GM23248 (cell line): ENCODE measurements at regions not wholly inside any gene's neighbourhood (a gene's known extent, or its start where the extent isn't known, plus 50 kb on each side); places are given as distances from the start of the nearest gene placed in this dataset.

Source experiments
- DNase-seq: peaks from one replicate; pipeline ENCODE4 v3.0.0-alpha.2; 2015
- H2AFZ ChIP-seq: fragments of 200-600 bp; sonication (generic); 2 replicates; pipeline ENCODE4 v1.6.1; 2016; ENCODE audit warnings: antibody characterized with exemption
- H3F3A ChIP-seq: fragments of 200-600 bp; sonication (generic); 2 replicates; pipeline ENCODE4 v1.6.1; 2016; ENCODE audit warnings: mild to moderate bottlenecking, antibody characterized with exemption, mixed run types; ENCODE audit not compliant: insufficient read depth
- H3K27ac ChIP-seq: fragments of 200-600 bp; sonication (generic); 2 replicates; pipeline ENCODE4 v1.5.1; 2016; ENCODE audit warnings: mild to moderate bottlenecking
- H3K27me3 ChIP-seq: fragments of 200-600 bp; sonication (generic); replicated peaks from 2 replicates; pipeline ENCODE4 v1.6.1; 2016; ENCODE audit warnings: mild to moderate bottlenecking; ENCODE audit not compliant: insufficient read depth
- H3K36me3 ChIP-seq: fragments of 200-600 bp; sonication (generic); 2 replicates; pipeline ENCODE4 v1.6.1; 2016; ENCODE audit warnings: low read depth, mild to moderate bottlenecking
- H3K4me1 ChIP-seq: fragments of 200-600 bp; sonication (generic); 2 replicates; pipeline ENCODE4 v1.6.1; 2016; ENCODE audit warnings: mild to moderate bottlenecking; ENCODE audit not compliant: insufficient read depth
- H3K4me2 ChIP-seq: fragments of 200-600 bp; sonication (generic); one replicate; pipeline ENCODE4 v1.6.1; 2016; ENCODE audit warnings: mild to moderate bottlenecking; ENCODE audit not compliant: unreplicated experiment
- H3K4me3 ChIP-seq: fragments of 200-600 bp; sonication (generic); 2 replicates; pipeline ENCODE4 v1.5.1; 2016; ENCODE audit warnings: mild to moderate bottlenecking
- H3K79me2 ChIP-seq: fragments of 200-600 bp; sonication (generic); 2 replicates; pipeline ENCODE4 v1.6.1; 2016; ENCODE audit warnings: mild to moderate bottlenecking; ENCODE audit not compliant: insufficient read depth
- H3K9ac ChIP-seq: fragments of 200-600 bp; sonication (generic); 2 replicates; pipeline ENCODE4 v1.6.1; 2016; ENCODE audit warnings: mild to moderate bottlenecking
- H3K9me2 ChIP-seq: fragments of 200-600 bp; sonication (generic); 2 replicates; pipeline ENCODE4 v1.6.1; 2016; ENCODE audit warnings: mixed run types, mild to moderate bottlenecking, moderate library complexity; ENCODE audit not compliant: insufficient read depth
- H3K9me3 ChIP-seq: fragments of 200-600 bp; sonication (generic); one replicate; pipeline ENCODE4 v1.6.1; 2017; ENCODE audit warnings: low read depth
- H4K20me1 ChIP-seq: fragments of 200-600 bp; sonication (generic); 2 replicates; pipeline ENCODE4 v1.6.0; 2016; ENCODE audit not compliant: insufficient read depth
- EZH2 ChIP-seq: fragments of 200-600 bp; sonication (generic); IDR thresholded peaks from 2 replicates; pipeline ENCODE4 v1.6.1; 2018; ENCODE audit warnings: antibody characterized with exemption, mild to moderate bottlenecking; ENCODE audit not compliant: insufficient read depth, poor library complexity, severe bottlenecking
- EZH2phosphoT487 ChIP-seq: fragments of 200-600 bp; sonication (generic); IDR thresholded peaks from 2 replicates; pipeline ENCODE4 v1.6.1; 2018; ENCODE audit warnings: antibody characterized with exemption, moderate library complexity, mild to moderate bottlenecking, low read depth; ENCODE audit not compliant: insufficient read depth
- WGBS, 2 experiments: methylation state at CpG; one replicate each; pipeline ENCODE4 v1.1.6; 2015 to 2017; ENCODE audit warnings: low lambda C conversion rate in 2 of 2, low coverage in 1 of 2; ENCODE audit errors: missing lambda C conversion rate in 2 of 2; 5-methylcytosine and 5-hydroxymethylcytosine counted together
- in situ Hi-C: fragments of 300-500 bp; cut with MboI; formaldehyde crosslinking; loops from 2 replicates; pipeline ENCODE4 v1.15.0; 2020

GRCh38 chr15:38073178-38073946 is 138.9 kb downstream of the TMCO5A start:
- Histone ChIP-seq H3K79me2 (no peaks in the 10 kb centered on the region), H3K9ac (peak overlapping the region; percentile 89), H3K4me3 (peak overlapping the region; percentile 73), H2AFZ (peak overlapping the region; percentile 95), H4K20me1 (no peaks in the 10 kb centered on the region), H3F3A (peaks cover 25% of the 10 kb centered on the region), H3K4me1 (peaks cover 34% of the 10 kb centered on the region), H3K36me3 (no peaks in the 10 kb centered on the region), H3K4me2 (peak overlapping the region; percentile 91), H3K9me2 (no peaks in the 10 kb centered on the region), H3K27me3 (no peaks in the 10 kb centered on the region), H3K27ac (peak overlapping the region; percentile 83), H3K9me3 (no peaks in the 10 kb centered on the region)
- WGBS, 2 experiments = 3% methylated on average over 19 of the region's 19 CpGs
- DNase-seq = peak; percentile 43
- in situ Hi-C loops = no loop called here
- TF ChIP-seq EZH2phosphoT487 = no peak
- no peak for TF ChIP-seq EZH2

GRCh38 chr15:38074029-38074428 is 139.6 kb downstream of the TMCO5A start:
- 65 to 70% methylated on average over 5 of the region's 5 CpGs for WGBS, 2 experiments
- TF ChIP-seq EZH2phosphoT487 (no peak), EZH2 (no peak)
- Histone ChIP-seq H3K4me3 (peak overlapping the region; percentile 73; the same call in 1 of the 2 replicates), H3K9me2 (no peaks in the 10 kb centered on the region), H3K4me1 (peaks cover 28% of the 10 kb centered on the region), H3K27me3 (no peaks in the 10 kb centered on the region), H3K27ac (peak overlapping the region; percentile 83; the same call in 1 of the 2 replicates), H4K20me1 (no peaks in the 10 kb centered on the region), H3F3A (peaks cover 19% of the 10 kb centered on the region), H3K4me2 (peak overlapping the region; percentile 91), H2AFZ (peak overlapping the region; percentile 95), H3K79me2 (no peaks in the 10 kb centered on the region), H3K9ac (peak overlapping the region; percentile 89), H3K36me3 (no peaks in the 10 kb centered on the region), H3K9me3 (no peaks in the 10 kb centered on the region)
- in situ Hi-C loops = no loop called here
- peak; percentile 33 for DNase-seq

- H3K27me3 ChIP-seq = no peaks in the 10 kb centered on the region
- H3K4me3 ChIP-seq = no peak overlapping the region
- H3K9me3 ChIP-seq = no peaks in the 10 kb centered on the region
- in situ Hi-C loops = no loop called here
- WGBS, 2 experiments = 92 to 94% methylated on average over 5 of the region's 5 CpGs
- H4K20me1 ChIP-seq = no peaks in the 10 kb centered on the region
- no peak for DNase-seq
- H2AFZ ChIP-seq = no peak overlapping the region
- no peak for TF ChIP-seq EZH2phosphoT487
- TF ChIP-seq EZH2 = no peak
- no peaks in the 10 kb centered on the region for H3K36me3 ChIP-seq
- peaks cover 16% of the 10 kb centered on the region for H3F3A ChIP-seq
- H3K79me2 ChIP-seq = no peaks in the 10 kb centered on the region
- H3K27ac ChIP-seq = no peak overlapping the region
- no peaks in the 10 kb centered on the region for H3K9me2 ChIP-seq
- no peak overlapping the region for H3K4me2 ChIP-seq
- H3K4me1 ChIP-seq = peaks cover 19% of the 10 kb centered on the region
- H3K9ac ChIP-seq = no peak overlapping the region
These were observed 141.0 kb downstream of the TMCO5A start for GRCh38 chr15:38075466-38075865.

- H3K9ac ChIP-seq = no peak overlapping the region
- H3K4me1 ChIP-seq = peaks cover 19% of the 10 kb centered on the region
- no peaks in the 10 kb centered on the region for H3K9me2 ChIP-seq
- peaks cover 13% of the 10 kb centered on the region for H3F3A ChIP-seq
- H3K4me2 ChIP-seq = no peak overlapping the region
- H3K9me3 ChIP-seq = no peaks in the 10 kb centered on the region
- no peak for TF ChIP-seq EZH2
- no peak for TF ChIP-seq EZH2phosphoT487
- no peak overlapping the region for H2AFZ ChIP-seq
- H3K27ac ChIP-seq = no peak overlapping the region
- H3K79me2 ChIP-seq = no peaks in the 10 kb centered on the region
- no peaks in the 10 kb centered on the region for H4K20me1 ChIP-seq
- H3K36me3 ChIP-seq = no peaks in the 10 kb centered on the region
- 85 to 86% methylated on average over 10 of the region's 10 CpGs for WGBS, 2 experiments
- no peaks in the 10 kb centered on the region for H3K27me3 ChIP-seq
- no peak for DNase-seq
- in situ Hi-C loops = no loop called here
- H3K4me3 ChIP-seq = no peak overlapping the region
These were observed 142.3 kb downstream of the TMCO5A start for GRCh38 chr15:38076786-38077185.
